Suprapubic skin (tissue), 4 donors: ENCODE measurements at regions not wholly inside any gene's neighbourhood (a gene's known extent, or its start where the extent isn't known, plus 50 kb on each side); places are given as distances from the start of the nearest gene placed in this dataset.
"Not testable (repeated sequence)": the region's sequence is repeated elsewhere in the genome, so short reads cannot be mapped to it uniquely, and the experiment has no call there.

Source experiments
- DNase-seq, 2 donors: peaks; one replicate each; pipeline ENCODE4 v3.0.0-alpha.2; 2019; ENCODE audit warnings: low spot score in 2 of 2
- H3K27ac ChIP-seq: fragments of 200-600 bp; sonication (generic); one replicate; pipeline ENCODE4 v1.5.1; 2019
- H3K27me3 ChIP-seq: fragments of 200-600 bp; sonication (generic); one replicate; pipeline ENCODE4 v1.5.1; 2019
- H3K36me3 ChIP-seq: fragments of 200-600 bp; sonication (generic); one replicate; pipeline ENCODE4 v1.5.1; 2019
- H3K4me1 ChIP-seq: fragments of 200-600 bp; sonication (generic); one replicate; pipeline ENCODE4 v1.5.1; 2019
- H3K4me3 ChIP-seq: fragments of 200-600 bp; sonication (generic); one replicate; pipeline ENCODE4 v1.5.1; 2019; ENCODE audit warnings: mild to moderate bottlenecking
- H3K9me3 ChIP-seq: fragments of 200-600 bp; sonication (generic); one replicate; pipeline ENCODE4 v1.5.1; 2019
- EP300 ChIP-seq: sonication (generic); formaldehyde crosslinking; IDR thresholded peaks from one replicate; pipeline ENCODE4 v1.6.1; 2017; ENCODE audit warnings: antibody characterized with exemption
- POLR2A ChIP-seq, 2 donors: fragments of 450-650 bp; IDR thresholded peaks; one replicate each; pipeline ENCODE4 v1.6.1; 2017; ENCODE audit warnings: antibody characterized with exemption in 2 of 2, mild to moderate bottlenecking in 2 of 2, moderate library complexity in 2 of 2
- POLR2AphosphoS5 ChIP-seq, 3 donors: sonication (generic); formaldehyde crosslinking; IDR thresholded peaks; one replicate each; pipeline ENCODE4 v1.6.1; 2017; ENCODE audit warnings: antibody characterized with exemption in 3 of 3
- WGBS: methylation state at CpG from one replicate; pipeline ENCODE4 v1.1.5; 2018; 5-methylcytosine and 5-hydroxymethylcytosine counted together
- TF ChIP-seq, protein P1 (sequence below), 2 donors: fragments of 200-600 bp in 1 of 2; fragments of 450-650 bp in 1 of 2; sonication (generic) in 1 of 2; IDR thresholded peaks; one replicate each; pipeline ENCODE4 v1.5.1; 2016 to 2019; ENCODE audit warnings: antibody characterized with exemption in 2 of 2, mild to moderate bottlenecking in 1 of 2, moderate library complexity in 1 of 2

GRCh38 chr11:38924644-38925043, 2326.6 kb upstream of the RAG2 start:
- no peak for DNase-seq
- Histone ChIP-seq H3K27ac (no peak overlapping the region), H3K4me1 (no peaks in the 10 kb centered on the region), H3K36me3 (no peaks in the 10 kb centered on the region), H3K4me3 (no peak overlapping the region), H3K27me3 (no peaks in the 10 kb centered on the region), H3K9me3 (no peaks in the 10 kb centered on the region)
- TF ChIP-seq, protein P1, sequence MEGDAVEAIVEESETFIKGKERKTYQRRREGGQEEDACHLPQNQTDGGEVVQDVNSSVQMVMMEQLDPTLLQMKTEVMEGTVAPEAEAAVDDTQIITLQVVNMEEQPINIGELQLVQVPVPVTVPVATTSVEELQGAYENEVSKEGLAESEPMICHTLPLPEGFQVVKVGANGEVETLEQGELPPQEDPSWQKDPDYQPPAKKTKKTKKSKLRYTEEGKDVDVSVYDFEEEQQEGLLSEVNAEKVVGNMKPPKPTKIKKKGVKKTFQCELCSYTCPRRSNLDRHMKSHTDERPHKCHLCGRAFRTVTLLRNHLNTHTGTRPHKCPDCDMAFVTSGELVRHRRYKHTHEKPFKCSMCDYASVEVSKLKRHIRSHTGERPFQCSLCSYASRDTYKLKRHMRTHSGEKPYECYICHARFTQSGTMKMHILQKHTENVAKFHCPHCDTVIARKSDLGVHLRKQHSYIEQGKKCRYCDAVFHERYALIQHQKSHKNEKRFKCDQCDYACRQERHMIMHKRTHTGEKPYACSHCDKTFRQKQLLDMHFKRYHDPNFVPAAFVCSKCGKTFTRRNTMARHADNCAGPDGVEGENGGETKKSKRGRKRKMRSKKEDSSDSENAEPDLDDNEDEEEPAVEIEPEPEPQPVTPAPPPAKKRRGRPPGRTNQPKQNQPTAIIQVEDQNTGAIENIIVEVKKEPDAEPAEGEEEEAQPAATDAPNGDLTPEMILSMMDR (IDR thresholded peaks at IDR 0.05): no peak
- TF ChIP-seq POLR2A (IDR thresholded peaks at IDR 0.05) (no peak), EP300 (no peak), POLR2AphosphoS5 (IDR thresholded peaks at IDR 0.05) (no peak)
- 90% methylated on average over 1 of the region's 1 CpG for WGBS

DNA sequence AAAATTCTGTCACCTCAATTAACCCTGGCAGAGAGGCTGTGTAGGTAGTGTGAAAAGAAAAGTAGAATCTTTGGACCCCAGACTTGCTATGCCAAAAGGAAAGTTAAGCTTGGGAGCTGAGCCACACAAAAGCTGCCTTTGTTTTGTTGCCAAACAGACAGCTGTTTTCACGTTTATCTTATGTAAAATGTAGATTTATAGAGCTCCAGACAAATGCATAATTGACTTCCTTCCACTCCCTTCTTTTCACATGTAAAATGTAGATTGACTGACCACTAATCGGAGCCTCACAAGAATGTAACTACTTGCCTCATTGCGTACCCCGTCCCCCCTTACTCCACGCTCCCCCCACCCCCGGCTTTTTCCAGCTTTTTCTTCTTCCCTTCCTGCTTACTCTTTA, 2302.2 kb upstream of the RAG2 start:
- H3K4me1 ChIP-seq: no peaks in the 10 kb centered on the region
- H3K36me3 ChIP-seq: no peaks in the 10 kb centered on the region
- H3K27me3 ChIP-seq: no peaks in the 10 kb centered on the region
- no peaks in the 10 kb centered on the region for H3K9me3 ChIP-seq
- TF ChIP-seq POLR2A (IDR thresholded peaks at IDR 0.05) (no peak), EP300 (no peak)
- TF ChIP-seq, protein P1 (IDR thresholded peaks at IDR 0.05): no peak
- no peak for DNase-seq
- H3K4me3 ChIP-seq: no peak overlapping the region
- no peak overlapping the region for H3K27ac ChIP-seq
- WGBS: 50% methylated on average over 6 of the region's 6 CpGs

GRCh38 chr11:38894201-38894600, 2296.2 kb upstream of the RAG2 start:
- WGBS: 94% methylated on average over 6 of the region's 6 CpGs

DNA sequence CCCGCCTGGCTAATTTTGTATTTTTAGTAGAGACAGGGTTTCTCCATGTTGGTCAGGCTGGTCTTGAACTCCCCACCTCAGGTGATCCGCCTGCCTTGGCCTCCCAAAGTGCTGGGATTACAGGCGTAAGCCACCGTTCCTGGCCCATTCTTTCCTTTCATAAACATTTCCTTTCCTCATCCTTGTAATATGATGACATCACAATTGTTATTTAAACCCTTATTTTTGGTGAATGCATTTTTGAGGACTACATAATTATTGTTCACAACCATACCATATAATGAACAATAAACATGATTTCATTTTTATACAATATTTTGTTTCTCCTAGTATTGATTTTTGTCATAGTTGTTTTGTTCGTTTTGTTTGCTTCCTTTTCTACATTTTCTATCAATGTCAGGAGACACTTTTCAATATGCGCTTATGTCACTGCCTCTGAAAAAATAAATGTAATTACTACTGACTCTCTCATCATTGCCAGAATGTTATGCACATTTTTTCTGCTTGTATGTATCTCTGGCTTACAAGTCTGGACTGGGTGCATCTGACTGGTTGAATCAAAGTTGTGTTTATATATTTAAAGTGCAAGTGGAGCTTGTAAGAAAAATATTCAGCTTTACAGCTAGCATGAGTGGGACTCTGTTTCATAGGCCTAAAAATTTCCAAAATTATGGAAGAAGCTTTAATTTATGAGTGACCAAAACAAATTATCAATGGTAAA, 2286.3 kb upstream of the RAG2 start:
- H3K36me3 ChIP-seq: no peaks in the 10 kb centered on the region
- WGBS: 85% methylated on average over 6 of the region's 6 CpGs
- no peaks in the 10 kb centered on the region for H3K27me3 ChIP-seq
- no peak for DNase-seq
- H3K9me3 ChIP-seq: no peaks in the 10 kb centered on the region
- TF ChIP-seq, protein P1 (IDR thresholded peaks at IDR 0.05): no peak
- TF ChIP-seq POLR2AphosphoS5 (IDR thresholded peaks at IDR 0.05) (no peak), EP300 (no peak), POLR2A (IDR thresholded peaks at IDR 0.05) (no peak)
- H3K4me1 ChIP-seq: no peaks in the 10 kb centered on the region
- no peak overlapping the region for H3K4me3 ChIP-seq
- no peak overlapping the region for H3K27ac ChIP-seq

More at GRCh38 chr11:38894201-38894600, 2296.2 kb upstream of the RAG2 start:
- H3K4me1 ChIP-seq, DNase-seq, H3K4me3 ChIP-seq, H3K9me3 ChIP-seq, H3K27ac ChIP-seq, H3K36me3 ChIP-seq, H3K27me3 ChIP-seq: not testable (repeated sequence)

GRCh38 chr11:38867338-38867737, 2269.3 kb upstream of the RAG2 start:
- peaks cover 6% of the 10 kb centered on the region for H3K9me3 ChIP-seq
- no peak overlapping the region for H3K27ac ChIP-seq
- H3K27me3 ChIP-seq: no peaks in the 10 kb centered on the region
- no peak overlapping the region for H3K4me3 ChIP-seq
- H3K4me1 ChIP-seq: no peaks in the 10 kb centered on the region
- H3K36me3 ChIP-seq: no peaks in the 10 kb centered on the region
- no peak for DNase-seq
- TF ChIP-seq EP300: no peak
- TF ChIP-seq, protein P1 (IDR thresholded peaks at IDR 0.05): no peak
- TF ChIP-seq POLR2AphosphoS5 (IDR thresholded peaks at IDR 0.05): no peak
- TF ChIP-seq POLR2A (IDR thresholded peaks at IDR 0.05): no peak
- 70% methylated on average over 3 of the region's 3 CpGs for WGBS

DNA sequence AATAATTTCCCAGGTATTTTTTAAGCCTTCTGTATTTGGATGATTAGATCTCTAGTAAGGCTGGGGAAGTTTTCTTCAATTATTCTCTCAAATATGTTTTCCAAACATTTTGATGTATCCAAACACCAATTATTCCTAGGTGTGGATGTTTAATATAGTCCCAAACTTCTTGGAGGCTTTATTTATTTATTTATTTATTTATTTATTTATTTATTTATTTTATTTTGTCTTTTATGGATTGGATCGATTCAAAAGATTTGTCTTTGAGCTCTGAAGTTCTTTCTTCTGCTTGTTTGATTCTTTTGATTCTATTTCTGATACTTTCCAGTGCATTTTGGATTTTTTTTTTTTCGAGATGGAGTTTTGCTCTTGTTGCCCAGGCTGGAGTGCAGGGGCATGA, 2267.9 kb upstream of the RAG2 start:
- Histone ChIP-seq H3K9me3 (peaks cover 6% of the 10 kb centered on the region), H3K27me3 (no peaks in the 10 kb centered on the region), H3K4me1 (no peaks in the 10 kb centered on the region), H3K4me3 (no peak overlapping the region), H3K36me3 (no peaks in the 10 kb centered on the region), H3K27ac (no peak overlapping the region)
- WGBS: 87% methylated on average over 2 of the region's 2 CpGs
- TF ChIP-seq, protein P1 (IDR thresholded peaks at IDR 0.05): no peak
- TF ChIP-seq EP300 (no peak), POLR2A (IDR thresholded peaks at IDR 0.05) (no peak), POLR2AphosphoS5 (IDR thresholded peaks at IDR 0.05) (no peak)
- no peak for DNase-seq
